ENCODE measurements at regions not wholly inside any gene's neighbourhood (a gene's known extent, or its start where the extent isn't known, plus 50 kb on each side); places are given as distances from the start of the nearest gene placed in this dataset.

DNA sequence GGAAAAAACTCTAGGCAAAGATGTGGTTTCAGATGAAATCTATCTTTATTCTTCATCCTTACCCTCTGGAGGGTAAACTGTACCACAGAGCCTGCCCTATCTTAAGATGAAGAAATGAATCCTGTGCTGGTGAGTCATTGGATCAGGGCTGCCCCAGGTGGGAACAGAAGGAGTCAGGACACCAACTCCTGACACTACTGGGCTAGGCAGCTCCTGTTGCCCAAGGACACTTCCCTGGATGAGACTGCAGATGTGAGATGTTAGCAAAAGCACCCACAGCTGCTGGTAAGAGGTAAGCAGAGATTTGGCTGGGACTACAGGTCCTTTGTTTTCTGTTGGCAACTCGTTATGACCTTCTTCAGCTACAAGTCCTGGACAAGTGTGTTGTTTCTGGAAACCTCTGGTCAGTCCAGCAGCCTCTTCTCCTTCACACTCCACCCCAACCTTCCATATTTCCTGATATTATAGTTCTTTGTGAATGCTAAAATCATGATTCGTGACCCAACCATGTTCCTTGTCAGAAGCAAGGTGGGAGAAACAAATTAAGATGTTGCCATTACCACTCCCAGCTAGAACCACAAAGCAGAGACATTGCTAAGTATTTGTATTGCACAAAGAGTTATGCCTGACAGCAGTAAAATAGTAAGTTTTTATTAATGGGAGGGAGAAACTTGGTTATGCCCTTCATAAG, 104.2 kb upstream of the TGFBR2 start:
- Histone ChIP-seq H2AK5ac (ENCODE audit: low read depth, low read length) (no peak overlapping the region), H3K23ac (ENCODE audit: insufficient read length) (no peak overlapping the region), H2BK20ac (ENCODE audit: low read length) (no peak overlapping the region), H2BK120ac (replicated peaks; ENCODE audit: low read depth, low read length) (no peak overlapping the region), H3K18ac (ENCODE audit: extremely low read depth, low read length) (no peak overlapping the region), H3K9ac (replicated peaks in 1 of 4; ENCODE audit: extremely low read depth in 1 of 4, low read depth in 3 of 4, low read length in 3 of 4) (no peak overlapping the region), H4K8ac (ENCODE audit: extremely low read depth, insufficient read depth, low read length) (no peak overlapping the region), H3K36me3 (ENCODE audit: control insufficient read depth in 2 of 4, insufficient read depth in 4 of 4, low read length in 3 of 4) (no peaks in the 10 kb centered on the region), H4K91ac (replicated peaks; ENCODE audit: insufficient read length, low read length) (no peak overlapping the region), H3K79me1 (ENCODE audit: low read depth, low read length) (no peaks in the 10 kb centered on the region), H4K20me1 (replicated peaks in 1 of 2; ENCODE audit: control insufficient read depth in 1 of 2, insufficient read depth in 2 of 2, low read length in 2 of 2) (no peaks in the 10 kb centered on the region), H3K23me2 (ENCODE audit: low read depth, low read length) (no peaks in the 10 kb centered on the region), H4K5ac (ENCODE audit: insufficient read length, low read depth, low read length) (no peak overlapping the region), H3K4me1 (replicated peaks in 1 of 4; ENCODE audit: control insufficient read depth in 3 of 4, insufficient read depth in 4 of 4, low read length in 3 of 4) (no peaks in the 10 kb centered on the region), H3K14ac (ENCODE audit: insufficient read length) (no peak overlapping the region), H2BK12ac (ENCODE audit: low read depth, low read length) (no peak overlapping the region), H3K56ac (replicated peaks; ENCODE audit: insufficient read length, low read depth, low read length) (no peak overlapping the region), H2BK15ac (ENCODE audit: low read length) (no peak overlapping the region), H3K4ac (replicated peaks; ENCODE audit: insufficient read length, low read depth, low read length) (no peak overlapping the region), H2AFZ (ENCODE audit: low read length) (no peak overlapping the region), H3K4me3 (ENCODE audit: extremely low read depth in 1 of 4, insufficient read depth in 2 of 4, low read depth in 3 of 4, low read length in 4 of 4) (no peak overlapping the region), H3K27ac (ENCODE audit: low read depth, low read length) (no peak overlapping the region), H3K27me3 (replicated peaks in 1 of 4; ENCODE audit: control insufficient read depth in 3 of 4, extremely low read depth in 1 of 4, insufficient read depth in 3 of 4, low read length in 3 of 4) (no peaks in the 10 kb centered on the region), H3K9me3 (ENCODE audit: insufficient read depth in 2 of 2, low read depth in 1 of 2, low read length in 1 of 2) (no peaks in the 10 kb centered on the region), H3K4me2 (ENCODE audit: insufficient read depth in 1 of 2, low read depth in 2 of 2, low read length in 2 of 2) (no peak overlapping the region), H2BK5ac (ENCODE audit: low read depth, low read length) (no peak overlapping the region), H3K79me2 (ENCODE audit: control insufficient read depth in 1 of 2, insufficient read depth in 2 of 2, low read length in 2 of 2) (no peaks in the 10 kb centered on the region)
- 86% methylated on average over 2 of the region's 2 CpGs; no CpG with 5 or more reads in 1 of the 2 experiments for WGBS, 2 experiments (ENCODE audit: extremely low coverage in 1 of 2, insufficient coverage in 1 of 2, insufficient read length in 1 of 2, insufficient replicate concordance in 2 of 2, low coverage in 1 of 2, low lambda C conversion rate in 2 of 2, missing lambda C conversion rate in 1 of 2)
- TF ChIP-seq TAF7 (optimal IDR thresholded peaks at IDR 0.05; ENCODE audit: borderline replicate concordance, low read depth, low read length) (no peak), CHD1 (IDR thresholded peaks at IDR 0.05; ENCODE audit: low read depth, low read length) (no peak), MAFK (IDR thresholded peaks at IDR 0.05; ENCODE audit: low read depth, low read length) (no peak), TAF1 (IDR thresholded peaks at IDR 0.05; ENCODE audit: low read depth, low read length) (no peak), YY1 (IDR thresholded peaks at IDR 0.05; ENCODE audit: low read depth, low read length) (no peak), CHD2 (IDR thresholded peaks at IDR 0.05; ENCODE audit: low read length) (no peak), CEBPB (IDR thresholded peaks at IDR 0.05; ENCODE audit: low read depth, low read length) (no peak), NANOG (IDR thresholded peaks at IDR 0.05; ENCODE audit: insufficient read depth, low read depth, low read length, poor library complexity, severe bottlenecking) (no peak), JUN (IDR thresholded peaks at IDR 0.05; ENCODE audit: low read depth, low read length) (no peak), RFX5 (IDR thresholded peaks at IDR 0.05; ENCODE audit: borderline replicate concordance, low read depth, low read length) (no peak)
- FAIRE-seq = no peak
- ChIA-PET POLR2A (ENCODE audit: partially characterized antibody) (no interaction called here), CTCF (ENCODE audit: partially characterized antibody) (no interaction called here)
- no peak for DNase-seq (ENCODE audit: low read depth in 1 of 2, low spot score in 2 of 2)
